ENCODE measurements at regions not wholly inside any gene's neighbourhood (a gene's known extent, or its start where the extent isn't known, plus 50 kb on each side); places are given as distances from the start of the nearest gene placed in this dataset.

DNA sequence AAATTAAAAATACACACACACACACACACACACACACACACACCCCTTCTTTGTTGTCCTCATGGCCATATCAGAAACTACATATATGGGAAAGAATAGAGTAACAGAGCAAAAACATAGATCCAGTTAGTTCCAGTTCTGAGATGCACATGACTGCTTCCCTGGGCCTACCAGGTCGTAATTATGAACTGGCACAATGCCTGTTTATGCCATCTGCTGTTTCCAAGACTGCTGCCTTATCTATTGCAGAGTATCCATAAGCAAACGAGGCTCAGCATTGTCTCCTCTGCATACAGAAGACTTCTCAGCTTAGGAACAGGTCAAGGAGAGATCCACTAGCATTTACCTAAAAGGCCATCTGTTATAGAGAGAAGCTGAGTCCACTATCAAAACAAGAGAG, 789.0 kb downstream of the TECRL start:
- Histone ChIP-seq H3K79me2 (ENCODE audit: control insufficient read depth, insufficient read depth, low read length) (no peaks in the 10 kb centered on the region), H3K9ac (ENCODE audit: control insufficient read depth, extremely low read depth, insufficient read depth, low read length) (no peak overlapping the region), H3K9me3 (ENCODE audit: control insufficient read depth, low read depth, low read length) (no peaks in the 10 kb centered on the region), H3K27me3 (ENCODE audit: control insufficient read depth, extremely low read depth, insufficient read depth, low read length) (no peaks in the 10 kb centered on the region), H3K4me2 (ENCODE audit: control insufficient read depth, extremely low read depth, insufficient read depth, low read depth, low read length) (no peak overlapping the region), H3K4me3 (ENCODE audit: control insufficient read depth in 2 of 3, extremely low read depth in 1 of 3, insufficient read depth in 2 of 3, low read depth in 1 of 3, low read length in 3 of 3) (no peak overlapping the region), H3K9me1 (ENCODE audit: control insufficient read depth, extremely low read depth, insufficient read depth, low read length) (no peaks in the 10 kb centered on the region), H3K36me3 (ENCODE audit: control insufficient read depth in 2 of 2, extremely low read depth in 1 of 2, insufficient read depth in 2 of 2, low read length in 2 of 2) (no peaks in the 10 kb centered on the region), H3K4me1 (ENCODE audit: control insufficient read depth, extremely low read depth, insufficient read depth, low read length) (peaks cover 5% of the 10 kb centered on the region), H2AFZ (ENCODE audit: control insufficient read depth, low read length) (no peak overlapping the region), H3K27ac (ENCODE audit: control insufficient read depth, insufficient read depth, low read length) (no peak overlapping the region), H4K20me1 (ENCODE audit: control insufficient read depth, extremely low read depth, insufficient read depth, low read length) (no peaks in the 10 kb centered on the region)
- no peak for TF ChIP-seq EZH2 (IDR thresholded peaks at IDR 0.05; ENCODE audit: low read length)
- FAIRE-seq, result no peak
- DNase-seq (ENCODE audit: low read depth, low spot score), result no peak
- dilution Hi-C loops (cut with MboI; ENCODE audit: extremely low pct_ligation_motif_present, low sequenced_read_pairs), result no loop called here

DNA sequence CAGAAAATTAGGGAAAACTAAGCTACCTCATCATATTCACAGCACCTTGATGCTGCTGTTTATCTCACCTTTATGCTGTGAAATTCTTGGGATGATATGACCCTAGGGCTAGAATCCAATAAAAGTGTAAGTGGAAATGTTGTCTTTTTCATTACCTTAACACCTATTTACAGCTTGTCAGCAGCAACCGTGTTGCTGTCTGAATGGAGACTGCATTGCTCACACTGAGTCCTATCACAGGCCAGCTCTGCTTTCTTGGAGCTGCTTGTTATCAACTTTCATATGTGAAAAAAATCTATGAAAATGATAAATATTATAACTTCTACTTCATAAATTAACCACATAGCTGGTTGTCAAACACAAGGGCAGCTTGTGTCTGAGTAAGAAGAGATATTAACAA, 789.5 kb downstream of the TECRL start:
- no peaks in the 10 kb centered on the region for H3K9me1 ChIP-seq (ENCODE audit: control insufficient read depth, extremely low read depth, insufficient read depth, low read length)
- no peak overlapping the region for H3K4me2 ChIP-seq (ENCODE audit: control insufficient read depth, extremely low read depth, insufficient read depth, low read depth, low read length)

More for the DNA sequence above, 789.5 kb downstream of the TECRL start:
- Histone ChIP-seq H4K20me1 (ENCODE audit: control insufficient read depth, extremely low read depth, insufficient read depth, low read length) (no peaks in the 10 kb centered on the region), H3K9ac (ENCODE audit: control insufficient read depth, extremely low read depth, insufficient read depth, low read length) (no peak overlapping the region), H3K36me3 (ENCODE audit: control insufficient read depth in 2 of 2, extremely low read depth in 1 of 2, insufficient read depth in 2 of 2, low read length in 2 of 2) (no peaks in the 10 kb centered on the region), H3K9me3 (ENCODE audit: control insufficient read depth, low read depth, low read length) (no peaks in the 10 kb centered on the region), H3K27me3 (ENCODE audit: control insufficient read depth, extremely low read depth, insufficient read depth, low read length) (no peaks in the 10 kb centered on the region), H2AFZ (ENCODE audit: control insufficient read depth, low read length) (peak overlapping the region; percentile 30), H3K27ac (ENCODE audit: control insufficient read depth, insufficient read depth, low read length) (no peak overlapping the region), H3K79me2 (ENCODE audit: control insufficient read depth, insufficient read depth, low read length) (no peaks in the 10 kb centered on the region), H3K4me1 (ENCODE audit: control insufficient read depth, extremely low read depth, insufficient read depth, low read length) (peaks cover 5% of the 10 kb centered on the region), H3K4me3 (ENCODE audit: control insufficient read depth in 2 of 3, extremely low read depth in 1 of 3, insufficient read depth in 2 of 3, low read depth in 1 of 3, low read length in 3 of 3) (no peak overlapping the region)
- no peak for FAIRE-seq
- DNase-seq (ENCODE audit: low read depth, low spot score), result no peak
- dilution Hi-C loops (cut with MboI; ENCODE audit: extremely low pct_ligation_motif_present, low sequenced_read_pairs), result no loop called here
- TF ChIP-seq, protein P1, sequence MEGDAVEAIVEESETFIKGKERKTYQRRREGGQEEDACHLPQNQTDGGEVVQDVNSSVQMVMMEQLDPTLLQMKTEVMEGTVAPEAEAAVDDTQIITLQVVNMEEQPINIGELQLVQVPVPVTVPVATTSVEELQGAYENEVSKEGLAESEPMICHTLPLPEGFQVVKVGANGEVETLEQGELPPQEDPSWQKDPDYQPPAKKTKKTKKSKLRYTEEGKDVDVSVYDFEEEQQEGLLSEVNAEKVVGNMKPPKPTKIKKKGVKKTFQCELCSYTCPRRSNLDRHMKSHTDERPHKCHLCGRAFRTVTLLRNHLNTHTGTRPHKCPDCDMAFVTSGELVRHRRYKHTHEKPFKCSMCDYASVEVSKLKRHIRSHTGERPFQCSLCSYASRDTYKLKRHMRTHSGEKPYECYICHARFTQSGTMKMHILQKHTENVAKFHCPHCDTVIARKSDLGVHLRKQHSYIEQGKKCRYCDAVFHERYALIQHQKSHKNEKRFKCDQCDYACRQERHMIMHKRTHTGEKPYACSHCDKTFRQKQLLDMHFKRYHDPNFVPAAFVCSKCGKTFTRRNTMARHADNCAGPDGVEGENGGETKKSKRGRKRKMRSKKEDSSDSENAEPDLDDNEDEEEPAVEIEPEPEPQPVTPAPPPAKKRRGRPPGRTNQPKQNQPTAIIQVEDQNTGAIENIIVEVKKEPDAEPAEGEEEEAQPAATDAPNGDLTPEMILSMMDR (optimal IDR thresholded peaks at IDR 0.05 in 1 of 3, IDR thresholded peaks at IDR 0.05 in 1 of 3, conservative IDR thresholded peaks at IDR 0.05 in 1 of 3; ENCODE audit: extremely low read depth in 1 of 3, insufficient read depth in 2 of 3, low read length in 3 of 3), result no peak

Data from keratinocyte (primary cell).